Activated naive CD4-positive, alpha-beta T cell treated with Interleukin-2 at 50 U/mL for 16 hours (primary cell): ENCODE measurements at regions not wholly inside any gene's neighbourhood (a gene's known extent, or its start where the extent isn't known, plus 50 kb on each side); places are given as distances from the start of the nearest gene placed in this dataset.
A peak's percentile ranks its signal among the peaks of the same experiment; 100 is the strongest.
"Not testable (repeated sequence)": the region's sequence is repeated elsewhere in the genome, so short reads cannot be mapped to it uniquely, and the experiment has no call there.

ENCODE experiments used
- DNase-seq: peaks from one replicate; pipeline ENCODE4 v3.0.0-alpha.2; 2020

- no peak for DNase-seq
Measured at GRCh38 chr10:5268743-5269142, 72.1 kb downstream of the AKR1C4 start.

DNA sequence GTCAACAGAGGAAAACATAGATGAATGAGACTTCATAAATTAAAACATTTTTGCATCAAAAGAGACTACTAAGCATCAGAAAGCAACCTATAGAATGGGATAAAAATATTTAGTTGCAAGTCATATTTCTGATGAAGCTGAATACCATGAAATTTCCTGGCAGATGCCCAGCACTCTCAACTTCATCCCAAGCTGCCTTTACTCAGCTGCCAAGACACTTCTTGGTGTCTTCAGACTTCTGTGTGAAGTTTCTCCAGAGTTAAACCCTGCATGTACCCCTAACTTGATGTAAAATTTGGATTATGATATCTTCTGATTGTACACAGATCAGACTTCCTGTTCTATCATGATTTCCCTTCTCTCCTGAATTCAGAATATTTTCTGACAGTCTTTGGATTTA is 73.2 kb downstream of the AKR1C4 start:
- no peak for DNase-seq

DNA sequence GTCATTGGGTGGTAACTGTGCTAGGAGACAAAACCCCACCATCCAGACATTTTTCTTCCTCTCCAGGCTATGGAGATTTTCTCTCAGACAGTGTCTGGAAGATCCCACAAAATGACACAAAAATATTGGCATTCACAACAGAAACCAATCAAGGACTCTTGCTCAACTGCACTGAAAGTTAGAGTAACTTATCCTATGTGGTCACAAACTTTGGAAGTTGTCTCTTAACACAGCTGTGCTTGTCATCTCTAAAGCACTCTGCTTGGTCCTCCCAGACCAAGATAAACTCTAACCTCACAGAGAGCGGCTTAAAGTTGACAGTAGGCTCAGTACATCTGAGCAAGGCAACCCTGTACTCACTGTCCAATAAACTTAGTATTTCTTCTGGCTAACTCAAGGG is 74.9 kb downstream of the AKR1C4 start:
- DNase-seq: no peak

- DNase-seq: no peak
Measured at GRCh38 chr10:5272065-5272803, 75.6 kb downstream of the AKR1C4 start.

GRCh38 chr10:5274795-5275194 is 78.2 kb downstream of the AKR1C4 start:
- no peak for DNase-seq

DNA sequence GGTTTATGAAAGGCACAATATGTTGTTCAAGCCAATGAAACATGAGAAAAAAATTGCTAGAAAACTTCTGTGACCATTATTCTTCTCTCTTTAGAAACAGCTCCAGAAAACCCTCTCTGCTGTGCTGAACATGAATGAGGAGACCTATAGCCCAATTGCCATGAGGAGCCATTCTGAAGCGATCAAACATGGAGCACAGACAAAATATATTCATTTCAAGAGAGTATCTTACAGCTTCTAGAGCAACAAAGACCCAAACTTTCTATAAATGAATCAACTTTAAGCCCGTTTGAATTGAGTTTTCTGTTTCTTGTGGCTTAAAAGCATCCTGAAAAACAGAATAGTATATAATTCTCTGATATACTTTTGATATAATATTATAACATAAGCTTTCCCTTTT is 83.4 kb upstream of the UCN3 start:
- no peak for DNase-seq

- no peak for DNase-seq
Measured at GRCh38 chr10:5282137-5282536, 82.6 kb upstream of the UCN3 start.

GRCh38 chr10:5283305-5284158 is 81.2 kb upstream of the UCN3 start:
- peak; percentile 45 for DNase-seq

- no peak for DNase-seq
Measured at GRCh38 chr10:5284311-5285057, 80.3 kb upstream of the UCN3 start.

GRCh38 chr10:5285186-5285585 is 79.6 kb upstream of the UCN3 start:
- DNase-seq: no peak

- DNase-seq: no peak
Measured at GRCh38 chr10:5288359-5288758, 76.4 kb upstream of the UCN3 start.

DNA sequence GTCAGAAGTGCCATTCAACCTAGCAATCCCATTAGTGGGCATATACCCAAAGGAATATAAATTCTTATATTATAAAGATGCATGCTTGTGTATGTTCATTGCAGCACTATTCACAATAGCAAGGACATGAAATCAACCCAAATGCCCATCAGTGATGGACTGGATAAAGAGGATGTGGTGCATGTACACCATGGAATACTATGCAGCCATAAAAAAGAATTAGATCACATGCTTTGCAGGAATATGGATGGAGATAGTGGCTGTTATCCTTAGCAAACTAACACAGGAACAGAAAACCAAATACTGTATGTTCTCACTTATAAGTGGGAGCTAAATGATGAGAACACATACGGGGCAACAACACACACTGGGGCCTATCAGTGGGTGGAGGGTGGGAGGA is 75.5 kb upstream of the UCN3 start:
- DNase-seq: not testable (repeated sequence)

DNA sequence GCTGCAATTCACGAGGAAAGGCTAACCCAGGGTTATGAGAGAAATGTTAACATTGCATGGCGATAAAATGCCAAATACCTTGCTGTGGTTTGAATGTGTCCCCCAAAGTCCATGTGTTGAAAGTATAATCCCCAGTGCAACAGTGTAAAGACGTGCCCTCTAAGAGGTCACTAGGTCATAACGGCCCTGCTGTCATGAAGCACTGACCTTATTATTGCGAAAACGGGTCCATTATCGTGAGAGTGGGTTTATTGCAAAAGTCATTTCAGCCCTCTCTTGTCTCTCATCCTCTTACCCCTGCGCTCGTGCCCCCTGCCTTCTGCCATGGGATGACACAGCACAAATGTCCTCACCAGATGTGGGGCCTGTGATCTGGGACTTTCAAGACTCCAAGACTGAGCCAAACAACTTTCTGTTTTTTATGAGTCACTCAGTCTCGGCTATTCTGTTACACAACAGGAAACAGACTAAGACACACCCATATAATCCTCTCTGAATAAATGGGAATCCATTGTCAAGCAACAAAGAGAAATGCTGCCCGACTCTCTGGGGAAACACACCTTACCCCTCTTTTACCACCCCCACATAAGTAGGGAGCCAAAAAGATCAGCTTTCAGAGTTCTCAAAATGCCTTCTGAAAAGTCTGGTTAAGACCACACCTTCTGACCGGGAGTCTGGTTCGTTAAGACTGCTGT is 73.1 kb upstream of the UCN3 start:
- DNase-seq: peak; percentile 53

GRCh38 chr10:5292196-5292735 is 72.5 kb upstream of the UCN3 start:
- no peak for DNase-seq

DNA sequence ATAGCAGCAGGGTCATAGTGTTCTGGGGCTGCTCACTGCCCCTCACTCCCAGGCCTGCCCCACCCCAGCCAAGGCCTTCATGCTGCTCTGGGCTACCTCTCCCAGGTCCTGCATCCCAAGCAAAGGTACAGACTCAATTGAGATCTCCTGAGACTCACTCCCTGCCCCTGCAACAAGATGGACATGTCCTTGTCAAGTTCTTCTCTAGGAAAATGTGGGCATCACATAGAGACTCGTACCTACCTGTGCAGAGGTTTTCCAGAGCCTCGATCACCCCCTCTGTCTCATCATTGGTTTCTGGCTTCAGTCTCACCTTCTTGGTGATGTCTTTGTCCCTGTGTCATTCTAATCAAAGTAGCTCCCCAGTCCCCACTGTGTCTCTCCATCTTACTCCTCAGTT is 71.8 kb upstream of the UCN3 start:
- not testable (repeated sequence) for DNase-seq

GRCh38 chr10:5293691-5294550 is 70.8 kb upstream of the UCN3 start:
- peak; percentile 24 for DNase-seq

- no peak for DNase-seq
Measured at GRCh38 chr10:5297466-5297865, 67.3 kb upstream of the UCN3 start.

GRCh38 chr10:5297996-5298395 is 66.8 kb upstream of the UCN3 start:
- no peak for DNase-seq

DNA sequence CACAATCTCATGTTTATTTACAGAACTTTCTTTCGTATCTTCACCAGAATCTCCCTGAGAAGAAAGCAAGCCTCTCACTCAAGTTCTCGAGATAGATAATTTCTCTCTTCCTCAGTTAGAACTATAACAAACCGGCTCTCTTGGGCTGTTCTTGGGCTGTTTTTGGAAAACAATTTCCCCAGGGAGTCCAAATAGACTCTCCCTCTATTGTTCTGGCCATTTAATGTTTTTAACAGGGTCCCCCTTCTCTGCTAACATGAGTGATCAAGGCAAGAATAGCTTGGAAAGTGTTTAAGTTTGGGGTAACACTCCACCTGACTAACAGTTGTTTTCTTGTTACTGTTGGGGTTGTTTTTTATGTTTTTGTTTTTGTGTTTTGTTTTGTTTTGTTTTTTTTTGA is 64.8 kb upstream of the UCN3 start:
- DNase-seq: no peak

- no peak for DNase-seq
Measured at GRCh38 chr10:5303504-5303903, 61.3 kb upstream of the UCN3 start.

DNA sequence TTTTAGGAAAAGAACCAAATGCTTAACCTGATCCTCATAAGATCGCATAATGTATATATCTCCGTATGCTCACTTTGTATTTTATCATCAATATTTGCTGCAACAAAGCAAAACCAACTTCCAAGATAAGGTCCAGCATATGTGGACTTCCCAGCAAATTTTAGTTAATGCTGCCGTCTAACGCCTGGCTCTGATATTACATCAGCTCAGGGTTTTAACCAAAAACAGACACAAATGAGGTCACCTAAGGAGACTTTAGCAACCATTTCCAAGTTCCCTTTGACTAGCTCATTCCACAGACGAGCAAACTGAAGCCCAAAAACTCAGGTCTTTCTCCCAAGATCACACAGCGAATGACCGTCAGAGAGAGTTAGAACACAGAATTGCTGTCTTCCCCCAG is 59.4 kb upstream of the UCN3 start:
- DNase-seq: no peak

- DNase-seq: no peak
Measured at GRCh38 chr10:5310914-5311313, 53.9 kb upstream of the UCN3 start.
